ENCODE measurements at regions not wholly inside any gene's neighbourhood (a gene's known extent, or its start where the extent isn't known, plus 50 kb on each side); places are given as distances from the start of the nearest gene placed in this dataset.

DNA sequence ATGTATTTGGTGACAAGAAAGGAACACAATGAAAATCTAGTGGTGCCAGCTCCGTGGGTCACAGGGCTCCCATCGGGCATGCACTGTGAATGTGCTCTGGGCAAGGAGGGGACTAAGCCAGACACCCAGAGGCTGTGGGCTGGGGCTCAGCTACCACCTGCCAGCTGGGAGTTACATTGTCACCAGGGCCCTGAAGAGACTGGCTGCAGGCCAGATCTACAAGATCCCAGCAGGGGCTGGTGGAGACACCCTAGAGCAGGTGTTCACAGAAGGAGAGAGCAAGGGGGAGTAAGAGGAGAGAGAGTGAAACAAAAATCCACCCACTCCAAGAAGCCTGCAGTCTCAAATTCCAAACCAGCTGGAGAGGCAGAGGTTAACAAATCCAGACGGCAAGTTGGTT lies 116.6 kb upstream of the ADCY1 start:
- Histone ChIP-seq H3K36me3 (ENCODE audit: control insufficient read depth, insufficient read depth, low read length) (no peaks in the 10 kb centered on the region), H3K27ac (ENCODE audit: insufficient read depth, low read length, poor library complexity, severe bottlenecking) (no peak overlapping the region), H3K9me3 (ENCODE audit: control insufficient read depth in 2 of 2, low read length in 2 of 2) (no peaks in the 10 kb centered on the region), H3K4me3 (ENCODE audit: low read depth, low read length) (no peak overlapping the region), H3K4me1 (ENCODE audit: control insufficient read depth, insufficient read depth, low read length, poor library complexity, severe bottlenecking) (no peaks in the 10 kb centered on the region), H3K27me3 (ENCODE audit: control insufficient read depth, insufficient read depth, low read length) (peaks cover 2% of the 10 kb centered on the region)
- Mint-ChIP-seq H3K27ac (no peak overlapping the region), H3K36me3 (no peaks in the 10 kb centered on the region), H3K9me3 (peaks cover 0 to 4% (median 0%) of the 10 kb centered on the region in 7 donors), H3K27me3 (peaks cover 5% of the 10 kb centered on the region), H3K4me1 (no peaks in the 10 kb centered on the region), H3K4me3 (no peak overlapping the region)
- ATAC-seq (ENCODE audit: low read depth in 2 of 2) (no peak), DNase-seq (no peak)

- DNase-seq: no peak
- Histone ChIP-seq H3K36me3 (ENCODE audit: control insufficient read depth, insufficient read depth, low read length) (no peaks in the 10 kb centered on the region), H3K4me1 (ENCODE audit: control insufficient read depth, insufficient read depth, low read length, poor library complexity, severe bottlenecking) (no peaks in the 10 kb centered on the region)
Measured at GRCh38 chr7:45459476-45459875, 114.7 kb upstream of the ADCY1 start.

GRCh38 chr7:45460379-45460778 lies 113.8 kb upstream of the ADCY1 start:
- Histone ChIP-seq H3K9me3 (ENCODE audit: control insufficient read depth in 2 of 2, low read length in 2 of 2) (no peaks in the 10 kb centered on the region), H3K4me1 (ENCODE audit: control insufficient read depth, insufficient read depth, low read length, poor library complexity, severe bottlenecking) (no peaks in the 10 kb centered on the region), H3K4me3 (ENCODE audit: low read depth, low read length) (no peak overlapping the region), H3K36me3 (ENCODE audit: control insufficient read depth, insufficient read depth, low read length) (no peaks in the 10 kb centered on the region), H3K27ac (ENCODE audit: insufficient read depth, low read length, poor library complexity, severe bottlenecking) (no peak overlapping the region), H3K27me3 (ENCODE audit: control insufficient read depth, insufficient read depth, low read length) (peaks cover 2% of the 10 kb centered on the region)
- Mint-ChIP-seq H3K27me3 (peaks cover 5% of the 10 kb centered on the region), H3K36me3 (no peaks in the 10 kb centered on the region), H3K4me3 (no peak overlapping the region), H3K4me1 (no peaks in the 10 kb centered on the region), H3K27ac (no peak overlapping the region), H3K9me3 (peaks cover 0 to 6% (median 2%) of the 10 kb centered on the region in 7 donors)
- DNase-seq (no peak), ATAC-seq (ENCODE audit: low read depth in 2 of 2) (no peak)

More at GRCh38 chr7:45459476-45459875, 114.7 kb upstream of the ADCY1 start:
- no peak for ATAC-seq (ENCODE audit: low read depth in 2 of 2)
- H3K4me3 ChIP-seq (ENCODE audit: low read depth, low read length): no peak overlapping the region
- H3K4me3 Mint-ChIP-seq: no peak overlapping the region
- H3K4me1 Mint-ChIP-seq: no peaks in the 10 kb centered on the region
- no peak overlapping the region for H3K27ac Mint-ChIP-seq
- H3K27me3 ChIP-seq (ENCODE audit: control insufficient read depth, insufficient read depth, low read length): peaks cover 2% of the 10 kb centered on the region
- peaks cover 5% of the 10 kb centered on the region for H3K27me3 Mint-ChIP-seq
- H3K27ac ChIP-seq (ENCODE audit: insufficient read depth, low read length, poor library complexity, severe bottlenecking): no peak overlapping the region
- peaks cover 0 to 6% (median 2%) of the 10 kb centered on the region in 7 donors for H3K9me3 Mint-ChIP-seq
- H3K36me3 Mint-ChIP-seq: no peaks in the 10 kb centered on the region
- no peaks in the 10 kb centered on the region for H3K9me3 ChIP-seq (ENCODE audit: control insufficient read depth in 2 of 2, low read length in 2 of 2)

- H3K9me3 Mint-ChIP-seq: peaks cover 0 to 6% (median 2%) of the 10 kb centered on the region in 7 donors
- H3K27me3 Mint-ChIP-seq: peaks cover 5% of the 10 kb centered on the region
- Histone ChIP-seq H3K4me3 (ENCODE audit: low read depth, low read length) (no peak overlapping the region), H3K9me3 (ENCODE audit: control insufficient read depth in 2 of 2, low read length in 2 of 2) (no peaks in the 10 kb centered on the region), H3K4me1 (ENCODE audit: control insufficient read depth, insufficient read depth, low read length, poor library complexity, severe bottlenecking) (no peaks in the 10 kb centered on the region), H3K36me3 (ENCODE audit: control insufficient read depth, insufficient read depth, low read length) (no peaks in the 10 kb centered on the region), H3K27me3 (ENCODE audit: control insufficient read depth, insufficient read depth, low read length) (peaks cover 2% of the 10 kb centered on the region), H3K27ac (ENCODE audit: insufficient read depth, low read length, poor library complexity, severe bottlenecking) (no peak overlapping the region)
- DNase-seq: no peak
- no peak overlapping the region for H3K4me3 Mint-ChIP-seq
- no peaks in the 10 kb centered on the region for H3K4me1 Mint-ChIP-seq
- H3K27ac Mint-ChIP-seq: no peak overlapping the region
- ATAC-seq (ENCODE audit: low read depth in 2 of 2): no peak
- H3K36me3 Mint-ChIP-seq: no peaks in the 10 kb centered on the region
Measured at GRCh38 chr7:45461026-45461425, 113.1 kb upstream of the ADCY1 start.

DNA sequence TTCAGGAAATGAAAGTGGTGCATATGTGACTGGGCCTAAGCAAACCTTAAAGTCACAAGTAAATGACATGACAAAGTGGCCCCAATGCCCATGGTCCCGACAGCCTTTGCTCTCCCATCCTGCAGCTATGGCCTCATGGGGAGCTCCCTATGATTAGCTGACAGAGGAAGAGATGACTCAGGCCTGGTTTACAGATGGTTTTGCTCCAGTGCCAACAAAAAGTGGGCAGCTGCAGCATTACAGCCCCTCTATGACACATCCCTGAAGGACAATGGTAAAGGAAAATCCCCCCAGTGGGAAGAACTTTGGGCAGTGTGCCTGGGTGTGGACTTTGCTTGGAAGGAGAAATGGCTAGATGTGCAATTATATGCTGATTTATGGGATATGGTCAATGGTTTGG lies 105.1 kb upstream of the ADCY1 start:
- H3K27me3 Mint-ChIP-seq: peaks cover 4% of the 10 kb centered on the region

DNA sequence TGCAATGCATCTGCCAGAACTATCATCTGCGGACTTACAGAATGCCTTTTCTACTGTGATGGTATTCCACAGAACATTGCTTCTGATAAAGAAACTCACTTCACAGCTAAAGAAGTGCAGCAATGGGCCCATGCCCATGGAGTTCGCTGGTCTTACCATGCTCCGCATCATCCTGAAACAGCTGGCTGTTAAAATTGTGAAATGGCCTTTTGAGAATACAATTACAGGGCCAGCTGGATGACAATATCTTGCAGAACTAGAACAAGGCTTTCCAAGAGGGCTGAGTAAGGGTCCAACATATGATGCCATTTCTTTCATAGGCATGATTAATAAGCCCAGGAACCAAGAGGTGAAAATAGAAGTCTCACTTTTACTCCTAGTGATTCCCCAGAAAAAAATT lies 104.1 kb upstream of the ADCY1 start:
- DNase-seq: no peak
- H3K36me3 Mint-ChIP-seq: no peaks in the 10 kb centered on the region

More for the DNA sequence above, 105.1 kb upstream of the ADCY1 start:
- H3K4me1 Mint-ChIP-seq: no peaks in the 10 kb centered on the region
- Histone ChIP-seq H3K27me3 (ENCODE audit: control insufficient read depth, insufficient read depth, low read length) (peaks cover 4% of the 10 kb centered on the region), H3K36me3 (ENCODE audit: control insufficient read depth, insufficient read depth, low read length) (no peaks in the 10 kb centered on the region), H3K4me1 (ENCODE audit: control insufficient read depth, insufficient read depth, low read length, poor library complexity, severe bottlenecking) (no peaks in the 10 kb centered on the region), H3K9me3 (ENCODE audit: control insufficient read depth in 2 of 2, low read length in 2 of 2) (no peaks in the 10 kb centered on the region), H3K27ac (ENCODE audit: insufficient read depth, low read length, poor library complexity, severe bottlenecking) (no peak overlapping the region), H3K4me3 (ENCODE audit: low read depth, low read length) (no peak overlapping the region)
- no peaks in the 10 kb centered on the region for H3K36me3 Mint-ChIP-seq
- DNase-seq (no peak), ATAC-seq (ENCODE audit: low read depth in 2 of 2) (no peak)
- H3K4me3 Mint-ChIP-seq: no peak overlapping the region
- peaks cover 0 to 7% (median 0%) of the 10 kb centered on the region in 7 donors for H3K9me3 Mint-ChIP-seq
- peak overlapping the region in 1 of 3 donors; percentile 20 for H3K27ac Mint-ChIP-seq

GRCh38 chr7:45479781-45480180 lies 94.4 kb upstream of the ADCY1 start:
- Histone ChIP-seq H3K9me3 (ENCODE audit: control insufficient read depth in 2 of 2, low read length in 2 of 2) (no peaks in the 10 kb centered on the region), H3K27ac (ENCODE audit: insufficient read depth, low read length, poor library complexity, severe bottlenecking) (no peak overlapping the region), H3K27me3 (ENCODE audit: control insufficient read depth, insufficient read depth, low read length) (peaks cover 2% of the 10 kb centered on the region), H3K4me1 (ENCODE audit: control insufficient read depth, insufficient read depth, low read length, poor library complexity, severe bottlenecking) (no peaks in the 10 kb centered on the region), H3K36me3 (ENCODE audit: control insufficient read depth, insufficient read depth, low read length) (no peaks in the 10 kb centered on the region), H3K4me3 (ENCODE audit: low read depth, low read length) (no peak overlapping the region)
- ATAC-seq (ENCODE audit: low read depth in 2 of 2): no peak
- no peak overlapping the region for H3K27ac Mint-ChIP-seq
- peaks cover 5% of the 10 kb centered on the region for H3K27me3 Mint-ChIP-seq
- peaks cover 0 to 2% (median 0%) of the 10 kb centered on the region in 4 donors for H3K4me1 Mint-ChIP-seq
- H3K4me3 Mint-ChIP-seq: no peak overlapping the region
- H3K36me3 Mint-ChIP-seq: no peaks in the 10 kb centered on the region
- H3K9me3 Mint-ChIP-seq: peaks cover 0 to 3% (median 0%) of the 10 kb centered on the region in 7 donors
- no peak for DNase-seq

More for the DNA sequence above, 104.1 kb upstream of the ADCY1 start:
- Histone ChIP-seq H3K4me3 (ENCODE audit: low read depth, low read length) (no peak overlapping the region), H3K4me1 (ENCODE audit: control insufficient read depth, insufficient read depth, low read length, poor library complexity, severe bottlenecking) (no peaks in the 10 kb centered on the region), H3K27me3 (ENCODE audit: control insufficient read depth, insufficient read depth, low read length) (peaks cover 4% of the 10 kb centered on the region), H3K36me3 (ENCODE audit: control insufficient read depth, insufficient read depth, low read length) (no peaks in the 10 kb centered on the region), H3K27ac (ENCODE audit: insufficient read depth, low read length, poor library complexity, severe bottlenecking) (no peak overlapping the region), H3K9me3 (ENCODE audit: control insufficient read depth in 2 of 2, low read length in 2 of 2) (no peaks in the 10 kb centered on the region)
- H3K4me1 Mint-ChIP-seq: no peaks in the 10 kb centered on the region
- no peak for ATAC-seq (ENCODE audit: low read depth in 2 of 2)
- H3K4me3 Mint-ChIP-seq: no peak overlapping the region
- peaks cover 4% of the 10 kb centered on the region for H3K27me3 Mint-ChIP-seq
- peaks cover 0 to 7% (median 0%) of the 10 kb centered on the region in 7 donors for H3K9me3 Mint-ChIP-seq
- peak overlapping the region in 1 of 3 donors; percentile 23 for H3K27ac Mint-ChIP-seq

DNA sequence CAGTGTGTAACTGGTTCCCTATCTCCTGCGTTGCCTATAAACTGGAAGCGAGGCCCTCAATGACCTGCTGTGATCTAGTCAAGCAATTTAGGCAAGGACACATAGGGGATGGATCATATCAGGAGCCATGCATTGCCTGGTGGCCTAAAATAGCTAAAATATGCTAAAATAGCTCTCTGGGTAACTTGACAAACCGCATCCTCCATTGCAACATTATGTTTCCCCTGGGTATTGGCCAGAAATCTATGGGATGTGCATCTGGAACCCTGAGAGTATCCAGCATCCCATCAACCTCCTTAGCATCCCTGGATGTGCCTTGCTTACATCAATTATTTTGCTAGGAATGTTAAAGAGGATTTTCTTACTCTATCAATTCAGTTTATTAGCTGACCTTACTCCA lies 91.7 kb upstream of the ADCY1 start:
- no peak for ATAC-seq (ENCODE audit: low read depth in 2 of 2)
- H3K9me3 Mint-ChIP-seq: peaks cover 0 to 4% (median 0%) of the 10 kb centered on the region in 7 donors

More for the DNA sequence above, 91.7 kb upstream of the ADCY1 start:
- Mint-ChIP-seq H3K36me3 (no peaks in the 10 kb centered on the region), H3K4me1 (no peaks in the 10 kb centered on the region), H3K27ac (peak overlapping the region in 1 of 3 donors; percentile 74), H3K27me3 (peaks cover 10% of the 10 kb centered on the region), H3K4me3 (no peak overlapping the region)
- no peak overlapping the region for H3K27ac ChIP-seq (ENCODE audit: insufficient read depth, low read length, poor library complexity, severe bottlenecking)
- H3K27me3 ChIP-seq (ENCODE audit: control insufficient read depth, insufficient read depth, low read length): peaks cover 2% of the 10 kb centered on the region
- H3K4me1 ChIP-seq (ENCODE audit: control insufficient read depth, insufficient read depth, low read length, poor library complexity, severe bottlenecking): no peaks in the 10 kb centered on the region
- DNase-seq: no peak
- no peaks in the 10 kb centered on the region for H3K36me3 ChIP-seq (ENCODE audit: control insufficient read depth, insufficient read depth, low read length)
- H3K9me3 ChIP-seq (ENCODE audit: control insufficient read depth in 2 of 2, low read length in 2 of 2): no peaks in the 10 kb centered on the region
- H3K4me3 ChIP-seq (ENCODE audit: low read depth, low read length): no peak overlapping the region

Measured in CD4-positive, CD25-positive, alpha-beta regulatory T cell (primary cell).